Esophagus squamous epithelium (tissue), 5 donors: ENCODE measurements at regions not wholly inside any gene's neighbourhood (a gene's known extent, or its start where the extent isn't known, plus 50 kb on each side); places are given as distances from the start of the nearest gene placed in this dataset.

Source experiments
- DNase-seq: peaks from one replicate; lab custom pipeline; 2025; lab: John Stamatoyannopoulos, UW
- H3K27ac ChIP-seq, 4 donors: fragments of 200-600 bp; sonication (generic); one replicate each; pipeline ENCODE4 v1.5.1; 2016 to 2019; ENCODE audit warnings: mild to moderate bottlenecking in 1 of 4
- H3K27me3 ChIP-seq, 4 donors: fragments of 200-600 bp; sonication (generic); 1 replicate in 3 of 4; 2 replicates in 1 of 4; pipeline versions ENCODE4 v1.5.1 to v1.6.0; 2017 to 2021; ENCODE audit warnings: antibody characterized with exemption in 1 of 4
- H3K36me3 ChIP-seq, 3 donors: fragments of 200-600 bp; sonication (generic); one replicate each; pipeline ENCODE4 v1.5.1; 2016 to 2019
- H3K4me1 ChIP-seq, 3 donors: fragments of 200-600 bp; sonication (generic); one replicate each; pipeline ENCODE4 v1.5.1; 2017 to 2019
- H3K4me3 ChIP-seq, 4 donors: fragments of 200-600 bp; sonication (generic); 1 replicate in 3 of 4; 2 replicates in 1 of 4; pipeline ENCODE4 v1.5.1; 2016 to 2019; ENCODE audit warnings: mild to moderate bottlenecking in 2 of 4, moderate library complexity in 1 of 4
- H3K9me3 ChIP-seq, 3 donors: fragments of 200-600 bp; sonication (generic); one replicate each; pipeline ENCODE4 v1.5.1; 2016 to 2019
- CTCF ChIP-seq, 6 experiments: fragments of 450-650 bp in 4 of 6; fragments of 200-600 bp in 2 of 6; sonication (generic) in 2 of 6; IDR thresholded peaks; one replicate each; pipeline ENCODE4 v1.5.1; 2016 to 2019; ENCODE audit warnings: antibody characterized with exemption in 6 of 6, mild to moderate bottlenecking in 4 of 6, moderate library complexity in 4 of 6
- POLR2A ChIP-seq, 4 donors: fragments of 450-650 bp; IDR thresholded peaks; one replicate each; pipeline ENCODE4 v1.6.1; 2017; ENCODE audit warnings: antibody characterized with exemption in 4 of 4, mild to moderate bottlenecking in 4 of 4, moderate library complexity in 3 of 4
- WGBS, 2 donors: methylation state at CpG; one replicate each; pipeline ENCODE4 v1.1.5; 2018; 5-methylcytosine and 5-hydroxymethylcytosine counted together
- intact Hi-C: fragments of 100-400 bp; cut with DNase I; formaldehyde crosslinking; loops from one replicate; pipeline ENCODE4 v1.15.0; 2022
- donor health status: DM: yes; HTN: yes; CAD: no.

- H3K27me3 ChIP-seq: no peaks in the 10 kb centered on the region
- intact Hi-C loops: no loop called here
- no peaks in the 10 kb centered on the region for H3K9me3 ChIP-seq
- no peak for DNase-seq
- H3K4me3 ChIP-seq: no peak overlapping the region
- H3K36me3 ChIP-seq: no peaks in the 10 kb centered on the region
- TF ChIP-seq CTCF (IDR thresholded peaks at IDR 0.05) (no peak), POLR2A (IDR thresholded peaks at IDR 0.05) (no peak)
- WGBS, 2 donors: 68 to 97% methylated on average over 2 of the region's 2 CpGs
- no peak overlapping the region for H3K27ac ChIP-seq
- peaks cover 0 to 8% (median 0%) of the 10 kb centered on the region in 3 donors for H3K4me1 ChIP-seq
These were observed 189.5 kb upstream of the DTNBP1 start for GRCh38 chr6:15852289-15852688.

DNA sequence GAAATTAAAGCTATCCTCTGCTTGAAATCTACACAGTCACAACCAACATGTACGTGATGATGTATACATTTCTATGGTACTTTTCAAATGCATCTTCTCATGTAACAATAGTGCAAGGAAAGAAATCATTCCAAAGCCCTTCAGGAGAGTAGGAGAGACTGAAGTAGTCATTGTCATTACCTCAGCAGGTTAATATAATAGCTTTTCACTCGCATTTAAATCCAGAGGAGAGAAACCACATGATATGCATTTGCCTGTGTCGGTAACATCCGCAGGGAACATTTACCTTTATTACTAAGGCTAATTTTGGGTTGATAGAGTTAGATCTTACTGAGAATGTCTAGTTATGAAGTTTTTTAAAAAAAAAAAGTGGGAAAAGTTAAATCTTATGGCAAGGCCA, 186.6 kb upstream of the DTNBP1 start:
- WGBS, 2 donors: 92 to 95% methylated on average over 4 of the region's 4 CpGs
- intact Hi-C loops: no loop called here

GRCh38 chr6:15845492-15845891, 182.7 kb upstream of the DTNBP1 start:
- Histone ChIP-seq H3K27me3 (no peaks in the 10 kb centered on the region), H3K9me3 (no peaks in the 10 kb centered on the region), H3K4me1 (peaks cover 0 to 15% (median 0%) of the 10 kb centered on the region in 3 donors), H3K4me3 (no peak overlapping the region), H3K36me3 (no peaks in the 10 kb centered on the region), H3K27ac (no peak overlapping the region)
- 78 to 86% methylated on average over 4 of the region's 4 CpGs for WGBS, 2 donors
- intact Hi-C loops: no loop called here
- DNase-seq: no peak
- no peak for TF ChIP-seq CTCF (IDR thresholded peaks at IDR 0.05)
- no peak for TF ChIP-seq POLR2A (IDR thresholded peaks at IDR 0.05)

More for the DNA sequence above, 186.6 kb upstream of the DTNBP1 start:
- TF ChIP-seq POLR2A (IDR thresholded peaks at IDR 0.05) (no peak), CTCF (IDR thresholded peaks at IDR 0.05) (no peak)
- no peaks in the 10 kb centered on the region for H3K27me3 ChIP-seq
- no peaks in the 10 kb centered on the region for H3K4me1 ChIP-seq
- H3K4me3 ChIP-seq: no peak overlapping the region
- no peaks in the 10 kb centered on the region for H3K9me3 ChIP-seq
- H3K27ac ChIP-seq: no peak overlapping the region
- no peak for DNase-seq
- no peaks in the 10 kb centered on the region for H3K36me3 ChIP-seq

DNA sequence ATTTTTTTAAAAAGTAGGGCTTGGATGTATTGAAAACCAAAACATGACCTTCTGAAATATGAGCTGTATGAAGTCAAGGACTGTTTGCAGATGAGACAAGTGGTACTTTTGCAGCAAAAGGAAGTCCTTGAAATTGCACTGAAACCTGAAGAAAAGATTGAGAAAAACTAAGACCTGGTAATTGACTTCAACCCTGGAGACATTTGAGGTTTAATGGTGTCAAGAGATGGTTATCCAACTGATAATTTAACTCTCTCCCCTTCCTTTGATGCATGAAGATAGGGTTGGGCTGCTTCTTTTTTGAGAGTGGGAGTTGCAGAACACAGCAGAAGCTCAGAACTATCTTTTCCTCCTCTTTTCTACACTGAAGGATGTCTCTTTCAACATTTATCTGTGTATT, 180.9 kb upstream of the DTNBP1 start:
- H3K27me3 ChIP-seq: no peaks in the 10 kb centered on the region
- peaks cover 0 to 15% (median 0%) of the 10 kb centered on the region in 3 donors for H3K4me1 ChIP-seq
- no peak for TF ChIP-seq POLR2A (IDR thresholded peaks at IDR 0.05)
- no peak for TF ChIP-seq CTCF (IDR thresholded peaks at IDR 0.05)
- H3K36me3 ChIP-seq: no peaks in the 10 kb centered on the region
- DNase-seq: no peak
- intact Hi-C loops: no loop called here
- H3K27ac ChIP-seq: no peak overlapping the region
- H3K9me3 ChIP-seq: no peaks in the 10 kb centered on the region
- no peak overlapping the region for H3K4me3 ChIP-seq

DNA sequence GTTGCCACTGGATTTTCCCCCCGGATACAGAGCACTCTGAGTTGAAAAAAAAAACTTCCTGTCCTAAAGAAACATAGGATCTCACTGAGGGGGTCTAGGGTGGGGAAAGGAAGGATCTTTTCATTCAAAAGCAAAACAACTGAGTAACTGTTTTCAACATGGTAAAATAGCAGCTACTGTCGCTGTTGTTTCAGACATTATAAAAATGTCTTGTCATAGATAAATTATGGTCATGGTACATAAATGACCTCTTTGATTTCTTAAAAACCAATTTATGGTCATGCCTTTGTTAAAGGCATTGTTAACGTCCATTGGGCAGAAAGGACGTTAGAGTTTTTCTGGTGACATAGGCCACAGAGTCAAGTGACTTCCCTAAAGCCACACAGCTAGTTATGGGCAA, 180.4 kb upstream of the DTNBP1 start:
- TF ChIP-seq POLR2A (IDR thresholded peaks at IDR 0.05): no peak
- no peak for TF ChIP-seq CTCF (IDR thresholded peaks at IDR 0.05)
- 76 to 87% methylated on average over 4 of the region's 4 CpGs for WGBS, 2 donors
- H3K27me3 ChIP-seq: no peaks in the 10 kb centered on the region
- DNase-seq: no peak
- no peak overlapping the region for H3K27ac ChIP-seq
- no peaks in the 10 kb centered on the region for H3K9me3 ChIP-seq
- H3K4me1 ChIP-seq: peaks cover 0 to 15% (median 0%) of the 10 kb centered on the region in 3 donors
- intact Hi-C loops: no loop called here
- no peak overlapping the region for H3K4me3 ChIP-seq
- H3K36me3 ChIP-seq: no peaks in the 10 kb centered on the region
